Keratinocyte (primary cell): ENCODE measurements at regions not wholly inside any gene's neighbourhood (a gene's known extent, or its start where the extent isn't known, plus 50 kb on each side); places are given as distances from the start of the nearest gene placed in this dataset.

Experiments used
- DNase-seq: peaks from one replicate; pipeline ENCODE4 v3.0.0-alpha.2; 2011; ENCODE audit warnings: low read depth, missing footprints, low spot score
- FAIRE-seq: peaks from 2 replicates; lab custom pipeline; 2011; peaks lifted over from hg19 to GRCh38; lab: Jason Lieb, UNC
- H2AFZ ChIP-seq: 2 replicates; pipeline ENCODE4 v1.6.0; 2012; ENCODE audit warnings: low read length, control low read depth, inconsistent platforms; ENCODE audit not compliant: control insufficient read depth
- H3K27ac ChIP-seq: 2 replicates; pipeline ENCODE4 v1.5.1; 2011; ENCODE audit warnings: low read length; ENCODE audit not compliant: control insufficient read depth, insufficient read depth
- H3K27me3 ChIP-seq: 3 replicates; pipeline ENCODE4 v1.6.0; 2011; ENCODE audit warnings: low read length; ENCODE audit not compliant: control insufficient read depth, insufficient read depth; ENCODE audit errors: extremely low read depth
- H3K36me3 ChIP-seq, 2 experiments: 2 replicates in 1 of 2; 3 replicates in 1 of 2; pipeline ENCODE4 v1.5.1; 2011; ENCODE audit warnings: low read length in 2 of 2, mild to moderate bottlenecking in 1 of 2; ENCODE audit not compliant: control insufficient read depth in 2 of 2, insufficient read depth in 2 of 2; ENCODE audit errors: extremely low read depth in 1 of 2
- H3K4me1 ChIP-seq: 3 replicates; pipeline ENCODE4 v1.5.1; 2011; ENCODE audit warnings: low read length; ENCODE audit not compliant: control insufficient read depth, insufficient read depth; ENCODE audit errors: extremely low read depth
- H3K4me2 ChIP-seq: 3 replicates; pipeline ENCODE4 v1.6.0; 2011; ENCODE audit warnings: low read depth, low read length; ENCODE audit not compliant: control insufficient read depth, insufficient read depth; ENCODE audit errors: extremely low read depth
- H3K4me3 ChIP-seq, 3 experiments: fragments of 200-600 bp in 1 of 3; sonication (generic) in 1 of 3; 2 replicates in 2 of 3; 3 replicates in 1 of 3; pipeline ENCODE4 v1.5.1; 2011 to 2016; ENCODE audit warnings: low read length in 3 of 3, mild to moderate bottlenecking in 3 of 3, control low read depth in 2 of 3, inconsistent platforms in 1 of 3, low read depth in 1 of 3, mixed read lengths in 1 of 3, mixed run types in 1 of 3, moderate library complexity in 1 of 3; ENCODE audit not compliant: control insufficient read depth in 2 of 3, insufficient read depth in 2 of 3; ENCODE audit errors: extremely low read depth in 1 of 3
- H3K79me2 ChIP-seq: 2 replicates; pipeline ENCODE4 v1.6.0; 2012; ENCODE audit warnings: low read length; ENCODE audit not compliant: control insufficient read depth, insufficient read depth
- H3K9ac ChIP-seq: 3 replicates; pipeline ENCODE4 v1.6.0; 2011; ENCODE audit warnings: low read length; ENCODE audit not compliant: control insufficient read depth, insufficient read depth; ENCODE audit errors: extremely low read depth
- H3K9me1 ChIP-seq: 3 replicates; pipeline ENCODE4 v1.6.0; 2011; ENCODE audit warnings: low read length; ENCODE audit not compliant: control insufficient read depth, insufficient read depth; ENCODE audit errors: extremely low read depth
- H3K9me3 ChIP-seq: 2 replicates; pipeline ENCODE4 v1.5.1; 2012; ENCODE audit warnings: low read depth, low read length; ENCODE audit not compliant: control insufficient read depth
- H4K20me1 ChIP-seq: 3 replicates; pipeline ENCODE4 v1.6.0; 2011; ENCODE audit warnings: low read length; ENCODE audit not compliant: control insufficient read depth, insufficient read depth; ENCODE audit errors: extremely low read depth
- CTCF ChIP-seq, 3 experiments: IDR thresholded peaks in 1 of 3; conservative IDR thresholded peaks in 1 of 3; optimal IDR thresholded peaks in 1 of 3; 2 replicates in 2 of 3; 3 replicates in 1 of 3; pipeline versions ENCODE3 to v1.5.1; 2011; ENCODE audit warnings: low read length in 3 of 3, mild to moderate bottlenecking in 3 of 3, moderate library complexity in 2 of 3, control low read depth in 1 of 3, inconsistent platforms in 1 of 3; ENCODE audit not compliant: insufficient read depth in 2 of 3; ENCODE audit errors: extremely low read depth in 1 of 3
- EZH2 ChIP-seq: IDR thresholded peaks from one replicate; pipeline ENCODE4 v1.6.1; 2012; ENCODE audit warnings: inconsistent platforms, mild to moderate bottlenecking, low read length, moderate library complexity
- dilution Hi-C: fragments of 300-500 bp; cut with MboI; formaldehyde crosslinking; loops from one replicate; pipeline ENCODE4 v1.7.0; 2020; ENCODE audit warnings: low sequenced_read_pairs; ENCODE audit not compliant: extremely low pct_ligation_motif_present

DNA sequence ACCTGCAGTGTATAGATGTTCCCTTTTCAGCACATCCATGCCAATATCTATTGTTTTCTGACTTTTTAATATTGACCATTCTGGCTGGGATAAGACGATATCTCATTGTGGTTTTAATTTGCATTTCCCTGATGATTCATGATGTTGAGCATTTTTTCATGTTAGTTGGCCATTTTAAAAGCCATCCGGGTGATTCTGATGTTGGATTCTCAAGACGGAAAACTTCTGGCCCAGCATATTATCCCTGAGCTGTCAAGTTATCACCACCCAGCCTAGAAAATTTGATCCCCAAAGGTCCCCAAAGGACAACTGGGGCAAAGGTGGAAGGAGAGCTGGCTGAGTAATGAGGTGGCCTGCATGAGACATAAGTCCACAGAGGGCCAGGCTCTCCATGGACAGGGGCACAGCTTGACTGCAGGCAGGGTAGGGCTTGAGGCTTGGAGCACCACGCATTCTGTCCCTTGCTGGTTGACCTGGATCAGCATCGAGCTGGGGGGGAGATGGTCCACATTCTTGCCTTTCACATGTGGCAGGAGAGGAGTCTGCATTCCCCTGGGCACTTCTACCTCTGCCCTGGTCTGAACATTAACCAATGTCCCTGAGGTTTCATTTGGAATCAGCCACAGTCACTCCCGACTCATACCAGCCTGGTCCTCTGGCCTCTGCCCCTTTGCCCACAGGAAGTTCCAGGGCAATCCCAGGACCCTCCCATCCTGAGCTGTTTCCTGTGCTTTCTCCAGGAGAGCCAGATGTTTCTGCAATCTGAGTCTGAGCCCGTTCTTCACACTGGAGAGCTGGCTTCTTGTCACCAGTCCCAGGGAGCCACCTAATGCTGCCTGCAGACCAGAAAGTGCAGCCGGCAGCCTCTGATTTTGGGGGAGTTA, 69.2 kb downstream of the ISG20 start:
- TF ChIP-seq CTCF (optimal IDR thresholded peaks at IDR 0.05 in 1 of 3, IDR thresholded peaks at IDR 0.05 in 1 of 3, conservative IDR thresholded peaks at IDR 0.05 in 1 of 3; ENCODE audit: extremely low read depth in 1 of 3, insufficient read depth in 2 of 3, low read length in 3 of 3) (no peak), EZH2 (no peak)
- Histone ChIP-seq H3K9me3 (no peaks in the 10 kb centered on the region), H3K27me3 (peaks cover 42% of the 10 kb centered on the region), H3K9ac (no peak overlapping the region), H3K27ac (no peak overlapping the region), H4K20me1 (no peaks in the 10 kb centered on the region), H3K4me2 (no peak overlapping the region), H3K79me2 (no peaks in the 10 kb centered on the region), H2AFZ (no peak overlapping the region), H3K9me1 (no peaks in the 10 kb centered on the region), H3K4me3 (no peak overlapping the region), H3K36me3 (no peaks in the 10 kb centered on the region), H3K4me1 (no peaks in the 10 kb centered on the region)
- FAIRE-seq (no peak), DNase-seq (no peak)
- dilution Hi-C loops: no loop called here

- H3K9ac ChIP-seq: no peak overlapping the region
- H3K27me3 ChIP-seq: peaks cover 36% of the 10 kb centered on the region
- no peaks in the 10 kb centered on the region for H4K20me1 ChIP-seq
- no peaks in the 10 kb centered on the region for H3K9me1 ChIP-seq
- dilution Hi-C loops: no loop called here
- DNase-seq: no peak
- H3K27ac ChIP-seq: no peak overlapping the region
- no peaks in the 10 kb centered on the region for H3K36me3 ChIP-seq
- no peak overlapping the region for H3K4me3 ChIP-seq
- H3K9me3 ChIP-seq: no peaks in the 10 kb centered on the region
- H3K4me1 ChIP-seq: no peaks in the 10 kb centered on the region
- H2AFZ ChIP-seq: no peak overlapping the region
- no peaks in the 10 kb centered on the region for H3K79me2 ChIP-seq
- no peak for FAIRE-seq
- TF ChIP-seq EZH2: no peak
- no peak for TF ChIP-seq CTCF (optimal IDR thresholded peaks at IDR 0.05 in 1 of 3, IDR thresholded peaks at IDR 0.05 in 1 of 3, conservative IDR thresholded peaks at IDR 0.05 in 1 of 3; ENCODE audit: extremely low read depth in 1 of 3, insufficient read depth in 2 of 3, low read length in 3 of 3)
- H3K4me2 ChIP-seq: no peak overlapping the region
Observed at GRCh38 chr15:88708655-88709054, 69.8 kb downstream of the ISG20 start.
